ENCODE measurements at regions not wholly inside any gene's neighbourhood (a gene's known extent, or its start where the extent isn't known, plus 50 kb on each side); places are given as distances from the start of the nearest gene placed in this dataset.

DNA sequence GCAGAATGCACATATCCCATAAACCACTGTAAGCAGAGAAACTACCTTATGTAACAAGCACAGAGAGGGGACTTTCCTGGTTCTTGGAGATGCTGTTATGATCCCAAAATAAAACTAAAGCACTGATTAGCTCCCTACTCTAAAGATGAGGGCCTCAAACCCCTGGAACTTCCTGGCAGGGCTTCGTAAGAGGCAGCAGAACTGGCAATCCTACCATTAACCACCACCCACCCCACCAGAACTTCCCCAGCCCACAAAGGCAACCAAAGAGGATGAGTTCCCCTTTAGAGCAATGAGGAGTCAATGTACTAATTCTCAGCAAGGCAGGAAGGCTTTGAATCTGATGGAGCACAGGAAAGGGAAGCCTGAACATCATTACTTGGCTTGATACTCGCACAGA lies 436.5 kb upstream of the FRG1 start:
- Histone ChIP-seq H4K91ac (ENCODE audit: insufficient read depth, low read depth, low read length) (no peak overlapping the region), H3K18ac (ENCODE audit: low read depth, low read length) (no peak overlapping the region), H2BK20ac (ENCODE audit: low read depth, low read length) (no peak overlapping the region), H3K27me3 (ENCODE audit: control insufficient read depth, insufficient read depth, low read length) (no peaks in the 10 kb centered on the region), H2BK5ac (ENCODE audit: low read depth, low read length, poor library complexity, severe bottlenecking) (no peak overlapping the region), H3K14ac (replicated peaks; ENCODE audit: low read depth, low read length) (no peak overlapping the region), H2AK9ac (replicated peaks; ENCODE audit: low read depth, low read length, poor library complexity) (no peak overlapping the region), H3K36me3 (ENCODE audit: control insufficient read depth, insufficient read depth, low read length) (no peaks in the 10 kb centered on the region), H2BK15ac (ENCODE audit: low read depth, low read length) (no peak overlapping the region), H3K23ac (ENCODE audit: low read depth, low read length) (no peak overlapping the region), H3K4me3 (ENCODE audit: insufficient read depth, low read depth, low read length) (no peak overlapping the region), H3K56ac (ENCODE audit: extremely low read depth, insufficient read depth, low read length) (no peak overlapping the region), H3K9ac (ENCODE audit: low read depth, low read length) (no peak overlapping the region), H3K79me1 (ENCODE audit: low read depth in 1 of 2, low read length in 2 of 2) (no peaks in the 10 kb centered on the region), H2AFZ (replicated peaks; ENCODE audit: low read length, poor library complexity) (no peak overlapping the region), H3K27ac (ENCODE audit: insufficient read depth, low read length) (no peak overlapping the region), H2AK5ac (ENCODE audit: low read depth, low read length) (no peak overlapping the region), H3K4me1 (ENCODE audit: control insufficient read depth, insufficient read depth, low read length) (no peaks in the 10 kb centered on the region), H4K20me1 (ENCODE audit: insufficient read depth, low read length) (no peaks in the 10 kb centered on the region), H4K5ac (ENCODE audit: low read depth, low read length) (no peak overlapping the region), H3K9me1 (ENCODE audit: insufficient read depth, low read length) (no peaks in the 10 kb centered on the region), H4K8ac (ENCODE audit: low read depth in 2 of 2, low read length in 2 of 2) (no peak overlapping the region), H3K4ac (ENCODE audit: low read depth, low read length) (no peak overlapping the region), H3K9me3 (ENCODE audit: control insufficient read depth, insufficient read depth, low read length) (peaks cover 19% of the 10 kb centered on the region), H2BK120ac (ENCODE audit: low read depth, low read length) (no peak overlapping the region), H3K4me2 (ENCODE audit: low read depth, low read length) (no peak overlapping the region)
- TF ChIP-seq MXI1 (IDR thresholded peaks at IDR 0.05; ENCODE audit: borderline replicate concordance, low read depth, low read length) = no peak
- TF ChIP-seq USF2 (IDR thresholded peaks at IDR 0.05; ENCODE audit: low read depth, low read length) = no peak
- no peak for TF ChIP-seq MAFK (IDR thresholded peaks at IDR 0.05; ENCODE audit: low read depth, low read length)
- TF ChIP-seq POLR2A (IDR thresholded peaks at IDR 0.05; ENCODE audit: low read depth, low read length) = no peak
- no peak for TF ChIP-seq CHD1 (IDR thresholded peaks at IDR 0.05; ENCODE audit: low read depth, low read length)
- TF ChIP-seq RCOR1 (IDR thresholded peaks at IDR 0.05; ENCODE audit: insufficient replicate concordance, low read length) = no peak
- TF ChIP-seq BHLHE40 (IDR thresholded peaks at IDR 0.05; ENCODE audit: low read depth, low read length) = no peak
- TF ChIP-seq FOS (IDR thresholded peaks at IDR 0.05; ENCODE audit: low read depth, low read length) = no peak
- TF ChIP-seq, protein P1, sequence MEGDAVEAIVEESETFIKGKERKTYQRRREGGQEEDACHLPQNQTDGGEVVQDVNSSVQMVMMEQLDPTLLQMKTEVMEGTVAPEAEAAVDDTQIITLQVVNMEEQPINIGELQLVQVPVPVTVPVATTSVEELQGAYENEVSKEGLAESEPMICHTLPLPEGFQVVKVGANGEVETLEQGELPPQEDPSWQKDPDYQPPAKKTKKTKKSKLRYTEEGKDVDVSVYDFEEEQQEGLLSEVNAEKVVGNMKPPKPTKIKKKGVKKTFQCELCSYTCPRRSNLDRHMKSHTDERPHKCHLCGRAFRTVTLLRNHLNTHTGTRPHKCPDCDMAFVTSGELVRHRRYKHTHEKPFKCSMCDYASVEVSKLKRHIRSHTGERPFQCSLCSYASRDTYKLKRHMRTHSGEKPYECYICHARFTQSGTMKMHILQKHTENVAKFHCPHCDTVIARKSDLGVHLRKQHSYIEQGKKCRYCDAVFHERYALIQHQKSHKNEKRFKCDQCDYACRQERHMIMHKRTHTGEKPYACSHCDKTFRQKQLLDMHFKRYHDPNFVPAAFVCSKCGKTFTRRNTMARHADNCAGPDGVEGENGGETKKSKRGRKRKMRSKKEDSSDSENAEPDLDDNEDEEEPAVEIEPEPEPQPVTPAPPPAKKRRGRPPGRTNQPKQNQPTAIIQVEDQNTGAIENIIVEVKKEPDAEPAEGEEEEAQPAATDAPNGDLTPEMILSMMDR (conservative IDR thresholded peaks at IDR 0.05; ENCODE audit: low read depth, low read length) = no peak
- no peak for TF ChIP-seq MAZ (IDR thresholded peaks at IDR 0.05; ENCODE audit: borderline replicate concordance, low read depth, low read length)
- TF ChIP-seq, protein P2, sequence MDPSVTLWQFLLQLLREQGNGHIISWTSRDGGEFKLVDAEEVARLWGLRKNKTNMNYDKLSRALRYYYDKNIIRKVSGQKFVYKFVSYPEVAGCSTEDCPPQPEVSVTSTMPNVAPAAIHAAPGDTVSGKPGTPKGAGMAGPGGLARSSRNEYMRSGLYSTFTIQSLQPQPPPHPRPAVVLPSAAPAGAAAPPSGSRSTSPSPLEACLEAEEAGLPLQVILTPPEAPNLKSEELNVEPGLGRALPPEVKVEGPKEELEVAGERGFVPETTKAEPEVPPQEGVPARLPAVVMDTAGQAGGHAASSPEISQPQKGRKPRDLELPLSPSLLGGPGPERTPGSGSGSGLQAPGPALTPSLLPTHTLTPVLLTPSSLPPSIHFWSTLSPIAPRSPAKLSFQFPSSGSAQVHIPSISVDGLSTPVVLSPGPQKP (IDR thresholded peaks at IDR 0.05; ENCODE audit: borderline replicate concordance, low read depth, low read length) = no peak
- no peak for TF ChIP-seq SMC3 (IDR thresholded peaks at IDR 0.05; ENCODE audit: low read depth, low read length)
- no peak for TF ChIP-seq RFX5 (IDR thresholded peaks at IDR 0.05; ENCODE audit: low read depth, low read length)
- TF ChIP-seq CEBPB (IDR thresholded peaks at IDR 0.05; ENCODE audit: low read depth, low read length) = no peak
- no peak for TF ChIP-seq RAD21 (IDR thresholded peaks at IDR 0.05; ENCODE audit: low read length)
- no peak for TF ChIP-seq NFE2L2 (IDR thresholded peaks at IDR 0.05; ENCODE audit: low read depth, low read length)
- ChIA-PET CTCF (no interaction called here), POLR2A (ENCODE audit: unreplicated experiment) (no interaction called here)
- dilution Hi-C loops (cut with HindIII; ENCODE audit: low sequenced_read_pairs, unreplicated experiment) (no loop called here), intact Hi-C loops (cut with micrococcal nuclease) (no loop called here), in situ Hi-C loops (cut with MboI; ENCODE audit: low sequenced_read_pairs) (no loop called here)
- BruUV-seq (replicated peaks) = no TSS peak
- ATAC-seq (ENCODE audit: low read depth) (no peak), DNase-seq (no peak)
- WGBS, 2 experiments (ENCODE audit: extremely low coverage in 2 of 2, insufficient read length in 1 of 2) = no CpG with 5 or more reads among the region's 2 CpGs

Measured in IMR-90 (cell line).